ENCODE measurements at regions not wholly inside any gene's neighbourhood (a gene's known extent, or its start where the extent isn't known, plus 50 kb on each side); places are given as distances from the start of the nearest gene placed in this dataset.

GRCh38 chr14:101482066-101482465 is 79.2 kb upstream of the DIO3 start:
- TF ChIP-seq EP300 (IDR thresholded peaks at IDR 0.05) (no peak), CTCF (IDR thresholded peaks at IDR 0.05) (no peak)
